Lower lobe of right lung (tissue), 2 donors: ENCODE measurements at regions not wholly inside any gene's neighbourhood (a gene's known extent, or its start where the extent isn't known, plus 50 kb on each side); places are given as distances from the start of the nearest gene placed in this dataset.
"Not testable (repeated sequence)": the region's sequence is repeated elsewhere in the genome, so short reads cannot be mapped to it uniquely, and the experiment has no call there.

Source experiments
- ATAC-seq, 2 donors: fragments of 200-7000 bp; cut with Tn5 transposase; one replicate each; pipeline ENCODE4 v1.9.1; 2020 to 2022; ENCODE audit warnings: mild to moderate bottlenecking in 2 of 2, moderate library complexity in 2 of 2
- DNase-seq: peaks from one replicate; pipeline ENCODE4 v3.0.0-alpha.2; 2020
- H3K27ac ChIP-seq: fragments of 200-600 bp; one replicate; pipeline ENCODE4 v1.8.0; 2022
- H3K27me3 ChIP-seq: fragments of 200-600 bp; one replicate; pipeline ENCODE4 v1.8.0; 2022; ENCODE audit warnings: low read depth
- H3K36me3 ChIP-seq: fragments of 200-600 bp; one replicate; pipeline ENCODE4 v1.8.0; 2022; ENCODE audit warnings: mild to moderate bottlenecking
- H3K4me1 ChIP-seq: fragments of 200-600 bp; one replicate; pipeline ENCODE4 v1.8.0; 2022
- H3K4me3 ChIP-seq: fragments of 200-600 bp; one replicate; pipeline ENCODE4 v1.8.0; 2022; ENCODE audit warnings: mild to moderate bottlenecking
- H3K9me3 ChIP-seq: fragments of 200-600 bp; one replicate; pipeline ENCODE4 v1.8.0; 2022
- intact Hi-C: fragments of 100-400 bp; cut with DNase I; formaldehyde crosslinking; loops from one replicate; pipeline ENCODE4 v1.11.0; 2022
- TF ChIP-seq, protein P1 (sequence below): fragments of 200-600 bp; IDR thresholded peaks from one replicate; pipeline ENCODE4 v1.8.0; 2022; ENCODE audit warnings: antibody characterized with exemption, mild to moderate bottlenecking
- donor health status: DM: no; HTN: yes; CAD: no; lungs with severe emphysema.

DNA sequence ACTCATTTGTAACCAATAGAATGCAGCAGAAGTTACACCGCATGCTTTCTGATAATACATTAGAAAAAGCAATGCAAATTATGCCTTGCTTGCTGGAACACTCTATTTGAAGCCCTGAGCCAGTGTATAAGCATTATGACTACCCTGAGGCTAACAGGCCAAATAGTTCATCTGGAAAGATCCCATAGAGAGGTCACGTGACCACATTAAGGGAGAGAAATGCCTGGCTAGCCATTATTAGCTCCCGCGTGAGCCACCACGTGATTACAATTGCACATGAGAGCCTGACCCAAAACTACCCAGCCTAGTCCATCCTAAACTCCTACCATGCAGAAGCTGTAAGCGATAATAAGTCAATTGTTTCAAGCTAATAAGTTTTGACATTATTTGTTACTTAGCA lies 472.9 kb upstream of the GALNTL6 start:
- Histone ChIP-seq H3K36me3 (no peaks in the 10 kb centered on the region), H3K9me3 (no peaks in the 10 kb centered on the region), H3K27ac (no peak overlapping the region), H3K27me3 (no peaks in the 10 kb centered on the region), H3K4me1 (no peaks in the 10 kb centered on the region), H3K4me3 (no peak overlapping the region)
- intact Hi-C loops: no loop called here
- no peak for DNase-seq
- no peak for ATAC-seq
- TF ChIP-seq, protein P1, sequence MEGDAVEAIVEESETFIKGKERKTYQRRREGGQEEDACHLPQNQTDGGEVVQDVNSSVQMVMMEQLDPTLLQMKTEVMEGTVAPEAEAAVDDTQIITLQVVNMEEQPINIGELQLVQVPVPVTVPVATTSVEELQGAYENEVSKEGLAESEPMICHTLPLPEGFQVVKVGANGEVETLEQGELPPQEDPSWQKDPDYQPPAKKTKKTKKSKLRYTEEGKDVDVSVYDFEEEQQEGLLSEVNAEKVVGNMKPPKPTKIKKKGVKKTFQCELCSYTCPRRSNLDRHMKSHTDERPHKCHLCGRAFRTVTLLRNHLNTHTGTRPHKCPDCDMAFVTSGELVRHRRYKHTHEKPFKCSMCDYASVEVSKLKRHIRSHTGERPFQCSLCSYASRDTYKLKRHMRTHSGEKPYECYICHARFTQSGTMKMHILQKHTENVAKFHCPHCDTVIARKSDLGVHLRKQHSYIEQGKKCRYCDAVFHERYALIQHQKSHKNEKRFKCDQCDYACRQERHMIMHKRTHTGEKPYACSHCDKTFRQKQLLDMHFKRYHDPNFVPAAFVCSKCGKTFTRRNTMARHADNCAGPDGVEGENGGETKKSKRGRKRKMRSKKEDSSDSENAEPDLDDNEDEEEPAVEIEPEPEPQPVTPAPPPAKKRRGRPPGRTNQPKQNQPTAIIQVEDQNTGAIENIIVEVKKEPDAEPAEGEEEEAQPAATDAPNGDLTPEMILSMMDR: no peak

DNA sequence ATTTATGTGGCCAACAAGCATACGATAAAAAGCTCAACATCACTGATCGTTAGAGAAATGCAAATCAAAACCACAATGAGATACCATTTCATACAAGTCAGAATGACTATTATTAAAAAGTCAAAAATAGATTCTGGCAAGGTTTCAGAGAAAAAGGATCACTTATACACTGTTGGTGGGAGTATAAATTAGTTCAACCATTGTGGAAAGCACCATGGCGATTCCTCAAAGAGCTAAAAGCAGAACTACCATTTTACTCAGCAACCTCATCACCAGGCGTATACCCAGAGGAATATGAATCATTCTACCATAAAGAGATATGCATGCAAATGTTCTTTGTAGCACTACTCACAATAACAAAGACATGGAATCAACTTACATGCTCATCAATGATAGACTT lies 478.7 kb upstream of the GALNTL6 start:
- TF ChIP-seq, protein P1: no peak

DNA sequence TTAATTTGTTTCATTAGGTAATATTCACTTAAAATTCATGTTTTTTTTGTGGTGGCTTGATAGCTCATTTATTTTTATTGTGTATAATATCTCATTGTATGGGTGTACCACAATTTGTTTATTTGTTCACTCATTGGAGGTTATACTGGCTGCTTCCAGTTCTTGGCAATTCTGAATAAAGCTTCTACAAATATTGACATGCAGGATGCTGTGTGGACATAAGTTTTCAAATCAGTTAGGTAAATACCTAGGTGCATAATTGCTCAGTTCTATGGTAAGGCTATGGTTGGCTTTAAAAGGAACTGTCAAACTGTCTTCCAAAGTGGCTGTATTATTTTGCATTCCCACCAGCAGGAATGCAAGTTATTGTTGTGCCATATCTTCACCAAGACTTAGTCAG lies 504.5 kb upstream of the GALNTL6 start:
- intact Hi-C loops: no loop called here
- no peaks in the 10 kb centered on the region for H3K4me1 ChIP-seq
- H3K27ac ChIP-seq: no peak overlapping the region
- no peaks in the 10 kb centered on the region for H3K36me3 ChIP-seq
- H3K9me3 ChIP-seq: no peaks in the 10 kb centered on the region
- TF ChIP-seq, protein P1: no peak
- ATAC-seq: no peak
- no peaks in the 10 kb centered on the region for H3K27me3 ChIP-seq
- no peak for DNase-seq
- no peak overlapping the region for H3K4me3 ChIP-seq

More for the DNA sequence above, 478.7 kb upstream of the GALNTL6 start:
- H3K4me1 ChIP-seq: no peaks in the 10 kb centered on the region
- no peak for ATAC-seq
- no peaks in the 10 kb centered on the region for H3K27me3 ChIP-seq
- H3K27ac ChIP-seq: no peak overlapping the region
- intact Hi-C loops: no loop called here
- no peak for DNase-seq
- H3K9me3 ChIP-seq: no peaks in the 10 kb centered on the region
- no peak overlapping the region for H3K4me3 ChIP-seq
- no peaks in the 10 kb centered on the region for H3K36me3 ChIP-seq

DNA sequence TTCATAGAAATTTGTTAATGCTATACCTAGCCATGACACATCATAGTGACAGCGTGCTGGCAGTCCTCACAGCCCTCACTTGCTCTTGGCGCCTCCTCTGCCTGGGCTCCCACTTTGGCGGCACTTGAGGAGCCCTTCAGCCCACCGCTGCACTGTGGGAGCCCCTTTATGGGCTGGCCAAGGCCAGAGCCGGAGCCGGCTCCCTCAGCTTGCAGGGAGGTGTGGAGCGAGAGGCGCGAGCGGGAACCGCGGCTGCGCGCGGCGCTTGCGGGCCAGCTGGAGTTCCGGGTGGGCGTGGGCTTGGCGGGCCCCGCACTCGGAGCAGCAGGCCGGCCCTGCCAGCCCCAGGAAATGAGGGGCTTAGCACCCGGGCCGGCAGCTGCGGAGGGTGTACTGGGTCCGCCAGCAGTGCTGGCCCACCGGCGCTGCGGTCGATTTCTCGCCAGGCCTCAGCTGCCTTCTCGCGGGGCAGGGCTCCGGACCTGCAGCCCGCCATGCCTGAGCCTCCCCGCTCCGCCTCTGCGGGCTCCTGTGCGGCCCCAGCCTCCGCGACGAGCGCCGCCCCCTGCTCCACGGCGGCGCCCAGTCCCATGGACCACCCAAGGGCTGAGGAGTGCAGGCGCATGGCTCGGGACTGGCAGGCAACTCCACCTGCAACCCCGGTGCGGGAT lies 515.0 kb upstream of the GALNTL6 start:
- H3K4me3 ChIP-seq, intact Hi-C loops, H3K36me3 ChIP-seq, H3K9me3 ChIP-seq, H3K4me1 ChIP-seq, H3K27me3 ChIP-seq, H3K27ac ChIP-seq, ATAC-seq: not testable (repeated sequence)
- peak; percentile 34 for DNase-seq

DNA sequence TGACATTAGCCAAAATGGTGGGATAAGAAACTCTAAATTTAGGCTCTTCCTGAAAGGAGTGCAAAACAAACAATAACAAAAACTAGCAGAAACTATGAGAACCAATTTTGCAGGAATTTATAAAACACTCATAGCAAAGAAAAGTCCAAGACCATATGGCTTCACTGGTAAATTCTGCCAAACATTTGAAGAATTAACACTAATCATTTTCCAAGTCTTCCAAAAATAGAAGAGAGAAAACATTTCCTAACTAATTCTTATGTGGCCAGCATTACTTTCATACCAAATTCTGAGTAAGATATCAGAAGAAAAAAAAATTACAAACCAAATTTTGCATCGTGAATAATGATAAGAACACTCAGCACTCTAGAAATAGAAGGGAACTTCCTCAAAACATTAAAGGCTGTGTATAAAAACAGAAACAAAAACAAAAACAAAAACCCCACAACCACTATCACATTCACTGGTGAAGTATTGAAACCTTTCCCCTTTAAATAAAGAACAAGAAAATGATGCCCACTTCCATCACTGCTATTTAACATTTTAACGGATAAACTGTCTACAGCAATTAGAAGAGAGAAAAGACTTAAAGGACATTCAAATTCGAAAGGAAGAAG lies 524.3 kb upstream of the GALNTL6 start:
- Histone ChIP-seq H3K27ac (no peak overlapping the region), H3K9me3 (no peaks in the 10 kb centered on the region), H3K4me1 (no peaks in the 10 kb centered on the region), H3K4me3 (no peak overlapping the region), H3K27me3 (no peaks in the 10 kb centered on the region), H3K36me3 (no peaks in the 10 kb centered on the region)
- DNase-seq: no peak
- TF ChIP-seq, protein P1: no peak
- intact Hi-C loops: no loop called here
- no peak for ATAC-seq

DNA sequence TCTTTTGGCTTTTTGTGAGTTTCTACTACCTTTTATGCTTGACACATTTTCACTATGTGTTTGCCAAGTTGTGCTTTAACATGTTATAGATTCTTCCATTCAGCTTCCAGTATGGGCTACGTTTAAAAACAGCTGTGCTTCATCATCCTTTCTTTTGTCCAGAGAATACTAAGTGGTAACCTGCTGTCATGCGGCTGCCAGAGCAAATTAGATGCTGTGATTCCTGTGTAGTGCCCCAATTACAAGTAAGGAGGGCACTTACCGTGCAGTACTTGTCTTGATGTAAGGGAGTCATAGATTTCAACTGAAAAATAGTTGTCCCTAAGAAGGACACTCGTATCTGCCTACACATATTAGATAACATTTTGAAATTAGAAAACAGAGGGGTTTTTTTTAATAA lies 531.8 kb upstream of the GALNTL6 start:
- TF ChIP-seq, protein P1: no peak
- Histone ChIP-seq H3K4me1 (no peaks in the 10 kb centered on the region), H3K9me3 (no peaks in the 10 kb centered on the region), H3K36me3 (no peaks in the 10 kb centered on the region), H3K27me3 (no peaks in the 10 kb centered on the region), H3K27ac (no peak overlapping the region), H3K4me3 (no peak overlapping the region)
- intact Hi-C loops: no loop called here
- ATAC-seq (no peak), DNase-seq (no peak)
